Neural cell (in vitro differentiated cells): ENCODE measurements at regions not wholly inside any gene's neighbourhood (a gene's known extent, or its start where the extent isn't known, plus 50 kb on each side); places are given as distances from the start of the nearest gene placed in this dataset.

Source experiments
- H2AFZ ChIP-seq: fragments of 200-600, 300-800 bp; sonication (generic), shearing (Covaris generic); 2 replicates; pipeline ENCODE4 v1.6.0; 2014; ENCODE audit warnings: low read depth, mild to moderate bottlenecking, antibody characterized with exemption, low read length, moderate library complexity
- H3F3A ChIP-seq: fragments of 200-600 bp; shearing (Covaris generic); 2 replicates; pipeline ENCODE4 v1.6.1; 2016; ENCODE audit warnings: mild to moderate bottlenecking, moderate library complexity, mixed read lengths, antibody characterized with exemption, low read length; ENCODE audit not compliant: insufficient read depth, poor library complexity, severe bottlenecking
- H3K27ac ChIP-seq: fragments of 200-600, 300-800 bp; sonication (generic), shearing (Covaris generic); 2 replicates; pipeline ENCODE4 v1.5.1; 2014; ENCODE audit warnings: mild to moderate bottlenecking, low read length, moderate library complexity
- H3K27me3 ChIP-seq: fragments of 300-800, 200-600 bp; sonication (generic), shearing (Covaris generic); 2 replicates; pipeline ENCODE4 v1.6.0; 2014; ENCODE audit warnings: mild to moderate bottlenecking, low read depth, low read length, moderate library complexity; ENCODE audit not compliant: insufficient read depth
- H3K36me3 ChIP-seq: fragments of 300-800, 200-600 bp; sonication (generic), shearing (Covaris generic); 2 replicates; pipeline ENCODE4 v1.5.1; 2014; ENCODE audit warnings: mild to moderate bottlenecking, antibody characterized with exemption, low read length, moderate library complexity; ENCODE audit not compliant: insufficient read depth
- H3K4me2 ChIP-seq: fragments of 300-800, 200-600 bp; sonication (generic), shearing (Covaris generic); 2 replicates; pipeline ENCODE4 v1.6.0; 2014; ENCODE audit warnings: mild to moderate bottlenecking, low read length
- H3K4me3 ChIP-seq: fragments of 300-800, 200-600 bp; sonication (generic), shearing (Covaris generic); 2 replicates; pipeline ENCODE4 v1.5.1; 2014; ENCODE audit warnings: mild to moderate bottlenecking, low read length, moderate library complexity
- H3K79me2 ChIP-seq: fragments of 200-600 bp; shearing (Covaris generic); replicated peaks from 2 replicates; pipeline ENCODE4 v1.6.0; 2014; ENCODE audit warnings: mild to moderate bottlenecking, low read length, moderate library complexity; ENCODE audit not compliant: insufficient read depth
- H3K9ac ChIP-seq: fragments of 300-800, 200-600 bp; sonication (generic), shearing (Covaris generic); 2 replicates; pipeline ENCODE4 v1.6.1; 2016; ENCODE audit warnings: mild to moderate bottlenecking, low read length, mixed read lengths
- H3K9me2 ChIP-seq: fragments of 200-600 bp; shearing (Covaris generic); 2 replicates; pipeline ENCODE4 v1.6.1; 2016; ENCODE audit warnings: mild to moderate bottlenecking, low read length, mixed read lengths; ENCODE audit not compliant: insufficient read depth
- H3K9me3 ChIP-seq: fragments of 200-600, 300-800 bp; sonication (generic), shearing (Covaris generic); 2 replicates; pipeline ENCODE4 v1.6.1; 2016; ENCODE audit warnings: mild to moderate bottlenecking, mixed run types, low read length, moderate library complexity, mixed read lengths
- H4K20me1 ChIP-seq: fragments of 200-600 bp; shearing (Covaris generic); 2 replicates; pipeline ENCODE4 v1.6.1; 2016; ENCODE audit warnings: mild to moderate bottlenecking, mixed run types; ENCODE audit not compliant: insufficient read depth
- EP300 ChIP-seq: fragments of 450-650 bp; conservative IDR thresholded peaks from 2 replicates; pipeline ENCODE4 v1.6.1; 2014; ENCODE audit warnings: antibody characterized with exemption, mild to moderate bottlenecking, moderate library complexity; ENCODE audit not compliant: poor library complexity, severe bottlenecking
- EZH2 ChIP-seq: fragments of 200-600, 300-800 bp; shearing (Covaris generic), sonication (generic); IDR thresholded peaks from 2 replicates; pipeline ENCODE4 v1.6.1; 2014; ENCODE audit warnings: antibody characterized with exemption, low read length, borderline replicate concordance, mild to moderate bottlenecking; ENCODE audit not compliant: insufficient read depth, poor library complexity, severe bottlenecking
- MXI1 ChIP-seq: fragments of 450-650 bp; conservative IDR thresholded peaks from 2 replicates; pipeline ENCODE4 v1.6.1; 2014; ENCODE audit warnings: antibody characterized with exemption, mild to moderate bottlenecking; ENCODE audit not compliant: poor library complexity, severe bottlenecking
- POLR2AphosphoS5 ChIP-seq: IDR thresholded peaks from 2 replicates; pipeline ENCODE4 v1.6.1; 2012
- RAD21 ChIP-seq: fragments of 450-650 bp; conservative IDR thresholded peaks from 2 replicates; pipeline ENCODE4 v1.6.1; 2014; ENCODE audit warnings: antibody characterized with exemption, mild to moderate bottlenecking, moderate library complexity
- SMC3 ChIP-seq: fragments of 450-650 bp; conservative IDR thresholded peaks from 2 replicates; pipeline ENCODE4 v1.6.1; 2014; ENCODE audit warnings: antibody characterized with exemption, mild to moderate bottlenecking, moderate library complexity; ENCODE audit not compliant: poor library complexity
- TAF1 ChIP-seq: IDR thresholded peaks from 2 replicates; pipeline ENCODE4 v1.6.1; 2012; ENCODE audit warnings: low read depth
- TF ChIP-seq, protein P1 (sequence below): fragments of 450-650 bp; IDR thresholded peaks from 2 replicates; pipeline ENCODE4 v1.5.1; 2014; ENCODE audit warnings: antibody characterized with exemption, mild to moderate bottlenecking, moderate library complexity; ENCODE audit not compliant: poor library complexity, severe bottlenecking
- TF ChIP-seq, protein P2 (sequence below): IDR thresholded peaks from 2 replicates; pipeline ENCODE4 v1.6.1; 2012; ENCODE audit warnings: borderline replicate concordance

DNA sequence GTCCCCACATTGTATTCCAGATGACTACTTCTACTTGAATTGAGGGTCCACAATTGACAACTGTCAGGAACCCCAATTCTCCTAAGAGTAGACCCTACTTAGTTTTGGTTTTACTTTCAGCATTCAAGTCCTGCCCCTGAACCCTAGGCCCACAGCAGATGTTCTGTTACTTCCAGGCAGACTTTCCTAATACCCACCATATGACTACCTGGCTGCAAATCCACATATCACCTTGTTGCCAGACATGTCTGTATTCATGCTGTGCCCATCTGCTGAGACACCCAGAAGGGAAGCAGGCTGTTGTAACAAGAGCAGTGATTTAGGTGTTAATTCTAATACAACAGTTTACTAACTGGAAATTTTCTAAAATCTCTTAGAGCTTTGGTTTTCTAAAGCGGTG, 235.1 kb upstream of the CCDC54 start:
- no peak overlapping the region for H2AFZ ChIP-seq
- TF ChIP-seq TAF1 (no peak), EP300 (no peak), POLR2AphosphoS5 (no peak), SMC3 (no peak), MXI1 (no peak), RAD21 (no peak), EZH2 (no peak)
- TF ChIP-seq, protein P1, sequence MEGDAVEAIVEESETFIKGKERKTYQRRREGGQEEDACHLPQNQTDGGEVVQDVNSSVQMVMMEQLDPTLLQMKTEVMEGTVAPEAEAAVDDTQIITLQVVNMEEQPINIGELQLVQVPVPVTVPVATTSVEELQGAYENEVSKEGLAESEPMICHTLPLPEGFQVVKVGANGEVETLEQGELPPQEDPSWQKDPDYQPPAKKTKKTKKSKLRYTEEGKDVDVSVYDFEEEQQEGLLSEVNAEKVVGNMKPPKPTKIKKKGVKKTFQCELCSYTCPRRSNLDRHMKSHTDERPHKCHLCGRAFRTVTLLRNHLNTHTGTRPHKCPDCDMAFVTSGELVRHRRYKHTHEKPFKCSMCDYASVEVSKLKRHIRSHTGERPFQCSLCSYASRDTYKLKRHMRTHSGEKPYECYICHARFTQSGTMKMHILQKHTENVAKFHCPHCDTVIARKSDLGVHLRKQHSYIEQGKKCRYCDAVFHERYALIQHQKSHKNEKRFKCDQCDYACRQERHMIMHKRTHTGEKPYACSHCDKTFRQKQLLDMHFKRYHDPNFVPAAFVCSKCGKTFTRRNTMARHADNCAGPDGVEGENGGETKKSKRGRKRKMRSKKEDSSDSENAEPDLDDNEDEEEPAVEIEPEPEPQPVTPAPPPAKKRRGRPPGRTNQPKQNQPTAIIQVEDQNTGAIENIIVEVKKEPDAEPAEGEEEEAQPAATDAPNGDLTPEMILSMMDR = no peak
- TF ChIP-seq, protein P2, sequence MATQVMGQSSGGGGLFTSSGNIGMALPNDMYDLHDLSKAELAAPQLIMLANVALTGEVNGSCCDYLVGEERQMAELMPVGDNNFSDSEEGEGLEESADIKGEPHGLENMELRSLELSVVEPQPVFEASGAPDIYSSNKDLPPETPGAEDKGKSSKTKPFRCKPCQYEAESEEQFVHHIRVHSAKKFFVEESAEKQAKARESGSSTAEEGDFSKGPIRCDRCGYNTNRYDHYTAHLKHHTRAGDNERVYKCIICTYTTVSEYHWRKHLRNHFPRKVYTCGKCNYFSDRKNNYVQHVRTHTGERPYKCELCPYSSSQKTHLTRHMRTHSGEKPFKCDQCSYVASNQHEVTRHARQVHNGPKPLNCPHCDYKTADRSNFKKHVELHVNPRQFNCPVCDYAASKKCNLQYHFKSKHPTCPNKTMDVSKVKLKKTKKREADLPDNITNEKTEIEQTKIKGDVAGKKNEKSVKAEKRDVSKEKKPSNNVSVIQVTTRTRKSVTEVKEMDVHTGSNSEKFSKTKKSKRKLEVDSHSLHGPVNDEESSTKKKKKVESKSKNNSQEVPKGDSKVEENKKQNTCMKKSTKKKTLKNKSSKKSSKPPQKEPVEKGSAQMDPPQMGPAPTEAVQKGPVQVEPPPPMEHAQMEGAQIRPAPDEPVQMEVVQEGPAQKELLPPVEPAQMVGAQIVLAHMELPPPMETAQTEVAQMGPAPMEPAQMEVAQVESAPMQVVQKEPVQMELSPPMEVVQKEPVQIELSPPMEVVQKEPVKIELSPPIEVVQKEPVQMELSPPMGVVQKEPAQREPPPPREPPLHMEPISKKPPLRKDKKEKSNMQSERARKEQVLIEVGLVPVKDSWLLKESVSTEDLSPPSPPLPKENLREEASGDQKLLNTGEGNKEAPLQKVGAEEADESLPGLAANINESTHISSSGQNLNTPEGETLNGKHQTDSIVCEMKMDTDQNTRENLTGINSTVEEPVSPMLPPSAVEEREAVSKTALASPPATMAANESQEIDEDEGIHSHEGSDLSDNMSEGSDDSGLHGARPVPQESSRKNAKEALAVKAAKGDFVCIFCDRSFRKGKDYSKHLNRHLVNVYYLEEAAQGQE = no peak
- no peak overlapping the region for H3K4me3 ChIP-seq
- no peaks in the 10 kb centered on the region for H4K20me1 ChIP-seq
- no peaks in the 10 kb centered on the region for H3K36me3 ChIP-seq
- H3F3A ChIP-seq = no peaks in the 10 kb centered on the region
- H3K9ac ChIP-seq = no peak overlapping the region
- H3K79me2 ChIP-seq = no peaks in the 10 kb centered on the region
- H3K4me2 ChIP-seq = no peak overlapping the region
- H3K9me2 ChIP-seq = no peaks in the 10 kb centered on the region
- no peaks in the 10 kb centered on the region for H3K27me3 ChIP-seq
- no peak overlapping the region for H3K27ac ChIP-seq
- H3K9me3 ChIP-seq = no peaks in the 10 kb centered on the region

DNA sequence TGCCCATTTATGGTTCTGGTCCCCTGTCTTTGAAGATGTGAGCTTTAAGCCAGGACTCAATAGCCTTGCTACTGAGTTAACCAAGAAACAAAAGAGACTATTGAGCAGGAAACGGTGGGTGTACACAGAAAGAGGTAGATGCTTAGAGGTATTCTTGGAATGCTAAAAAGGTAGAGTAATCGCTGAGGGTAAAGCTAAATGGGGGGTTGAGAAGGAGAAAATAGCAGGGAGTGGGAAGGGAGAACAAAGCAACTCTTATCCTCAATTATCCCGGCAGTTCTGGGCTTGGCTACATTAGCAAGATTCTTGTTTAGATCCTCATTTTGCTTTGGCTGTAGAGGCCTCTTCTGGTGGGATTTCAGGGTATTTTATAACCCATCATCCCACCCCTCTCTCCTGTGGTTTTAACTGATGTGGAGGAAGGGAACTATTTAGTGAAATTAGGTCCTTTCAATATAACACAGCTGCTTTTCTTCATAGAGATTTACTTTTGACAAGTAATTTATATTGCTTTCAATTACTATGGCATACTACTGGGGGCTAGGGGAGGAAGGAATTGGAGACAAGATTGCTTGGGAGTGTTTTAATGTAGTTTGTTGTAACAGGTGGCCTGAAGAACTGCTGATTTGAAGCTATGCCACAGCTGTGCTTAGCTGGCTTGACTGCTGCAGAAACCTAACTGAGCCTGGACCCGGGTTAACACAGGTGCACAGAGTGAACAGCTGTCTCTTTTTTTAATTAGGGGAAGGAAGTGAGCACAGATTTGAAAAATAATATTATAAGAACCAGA, 234.3 kb upstream of the CCDC54 start:
- H3K4me3 ChIP-seq = no peak overlapping the region
- no peaks in the 10 kb centered on the region for H3K27me3 ChIP-seq
- no peak overlapping the region for H3K27ac ChIP-seq
- H3F3A ChIP-seq = no peaks in the 10 kb centered on the region
- no peaks in the 10 kb centered on the region for H3K9me3 ChIP-seq
- no peaks in the 10 kb centered on the region for H4K20me1 ChIP-seq
- no peaks in the 10 kb centered on the region for H3K36me3 ChIP-seq
- H3K9me2 ChIP-seq = no peaks in the 10 kb centered on the region
- H3K4me2 ChIP-seq = no peak overlapping the region
- H3K9ac ChIP-seq = no peak overlapping the region
- no peak overlapping the region for H2AFZ ChIP-seq
- H3K79me2 ChIP-seq = no peaks in the 10 kb centered on the region
- TF ChIP-seq MXI1 (no peak), RAD21 (no peak)
- TF ChIP-seq, protein P2 = no peak
